GM12878 (cell line): ENCODE measurements at regions not wholly inside any gene's neighbourhood (a gene's known extent, or its start where the extent isn't known, plus 50 kb on each side); places are given as distances from the start of the nearest gene placed in this dataset.

Experiments used
- BMI1 ChIP-seq: fragments of 450-650 bp; IDR thresholded peaks from 2 replicates; pipeline ENCODE4 v1.6.1; 2016; ENCODE audit warnings: mild to moderate bottlenecking, moderate library complexity, borderline replicate concordance
- CUX1 ChIP-seq: IDR thresholded peaks from 2 replicates; pipeline ENCODE4 v1.6.1; 2012; ENCODE audit warnings: improper control_type of control experiment, low read depth, low read length; ENCODE audit not compliant: insufficient replicate concordance
- IRF3 ChIP-seq: fragments of 450-650 bp; IDR thresholded peaks from 2 replicates; pipeline ENCODE4 v1.6.1; 2014; ENCODE audit warnings: mild to moderate bottlenecking
- NR2F1 ChIP-seq: fragments of 450-650 bp; conservative IDR thresholded peaks from 2 replicates; pipeline ENCODE4 v1.6.1; 2017; ENCODE audit warnings: mild to moderate bottlenecking
- RAD21 ChIP-seq: IDR thresholded peaks from 2 replicates; pipeline ENCODE4 v1.6.1; 2011; ENCODE audit warnings: mild to moderate bottlenecking, low read depth, low read length, moderate library complexity; ENCODE audit not compliant: insufficient read depth
- SMARCA5 ChIP-seq: fragments of 450-650 bp; IDR thresholded peaks from 2 replicates; pipeline ENCODE4 v1.6.1; 2017; ENCODE audit warnings: mild to moderate bottlenecking
- SRF ChIP-seq, 2 experiments: IDR thresholded peaks; 2 replicates each; pipeline ENCODE4 v1.6.1; 2011; ENCODE audit warnings: low read depth in 2 of 2, low read length in 2 of 2, mild to moderate bottlenecking in 1 of 2, moderate library complexity in 1 of 2
- TBL1XR1 ChIP-seq: IDR thresholded peaks from 2 replicates; pipeline ENCODE4 v1.6.1; 2012; ENCODE audit warnings: low read depth, low read length, improper control_type of control experiment
- ZNF207 ChIP-seq: fragments of 450-650 bp; IDR thresholded peaks from 2 replicates; pipeline ENCODE4 v1.6.1; 2014; ENCODE audit warnings: antibody characterized with exemption, mild to moderate bottlenecking, borderline replicate concordance
- TF ChIP-seq, protein P1 (sequence below): fragments of 450-650 bp; formaldehyde crosslinking; IDR thresholded peaks from 2 replicates; pipeline ENCODE4 v1.4.0; 2020; ENCODE audit warnings: mild to moderate bottlenecking, moderate library complexity
- TF ChIP-seq, protein P2 (sequence below): fragments of 450-650 bp; conservative IDR thresholded peaks from 2 replicates; pipeline ENCODE4 v1.6.1; 2017; ENCODE audit warnings: mild to moderate bottlenecking, moderate library complexity

DNA sequence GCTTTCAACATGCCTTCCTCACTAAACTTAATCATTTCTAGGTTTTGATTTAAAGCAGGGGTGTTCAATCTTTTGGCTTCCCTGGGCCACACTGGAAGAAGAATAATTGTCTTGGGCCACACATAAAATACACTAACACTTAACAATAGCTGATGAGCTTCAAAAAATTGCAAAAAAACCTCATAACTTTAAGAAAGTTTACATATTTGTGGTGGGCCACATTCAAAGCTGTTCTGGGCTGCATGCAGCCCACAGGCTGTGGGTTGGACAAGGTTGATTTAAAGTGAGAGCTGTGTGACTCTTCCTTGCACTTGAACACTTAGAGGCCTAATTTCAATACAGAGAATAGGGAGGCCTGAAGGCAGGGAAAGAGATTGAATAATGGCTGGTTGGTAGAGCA, 598.3 kb downstream of the EFNA5 start (continued):
- TF ChIP-seq CUX1, result no peak
- no peak for TF ChIP-seq BMI1
- TF ChIP-seq, protein P1, sequence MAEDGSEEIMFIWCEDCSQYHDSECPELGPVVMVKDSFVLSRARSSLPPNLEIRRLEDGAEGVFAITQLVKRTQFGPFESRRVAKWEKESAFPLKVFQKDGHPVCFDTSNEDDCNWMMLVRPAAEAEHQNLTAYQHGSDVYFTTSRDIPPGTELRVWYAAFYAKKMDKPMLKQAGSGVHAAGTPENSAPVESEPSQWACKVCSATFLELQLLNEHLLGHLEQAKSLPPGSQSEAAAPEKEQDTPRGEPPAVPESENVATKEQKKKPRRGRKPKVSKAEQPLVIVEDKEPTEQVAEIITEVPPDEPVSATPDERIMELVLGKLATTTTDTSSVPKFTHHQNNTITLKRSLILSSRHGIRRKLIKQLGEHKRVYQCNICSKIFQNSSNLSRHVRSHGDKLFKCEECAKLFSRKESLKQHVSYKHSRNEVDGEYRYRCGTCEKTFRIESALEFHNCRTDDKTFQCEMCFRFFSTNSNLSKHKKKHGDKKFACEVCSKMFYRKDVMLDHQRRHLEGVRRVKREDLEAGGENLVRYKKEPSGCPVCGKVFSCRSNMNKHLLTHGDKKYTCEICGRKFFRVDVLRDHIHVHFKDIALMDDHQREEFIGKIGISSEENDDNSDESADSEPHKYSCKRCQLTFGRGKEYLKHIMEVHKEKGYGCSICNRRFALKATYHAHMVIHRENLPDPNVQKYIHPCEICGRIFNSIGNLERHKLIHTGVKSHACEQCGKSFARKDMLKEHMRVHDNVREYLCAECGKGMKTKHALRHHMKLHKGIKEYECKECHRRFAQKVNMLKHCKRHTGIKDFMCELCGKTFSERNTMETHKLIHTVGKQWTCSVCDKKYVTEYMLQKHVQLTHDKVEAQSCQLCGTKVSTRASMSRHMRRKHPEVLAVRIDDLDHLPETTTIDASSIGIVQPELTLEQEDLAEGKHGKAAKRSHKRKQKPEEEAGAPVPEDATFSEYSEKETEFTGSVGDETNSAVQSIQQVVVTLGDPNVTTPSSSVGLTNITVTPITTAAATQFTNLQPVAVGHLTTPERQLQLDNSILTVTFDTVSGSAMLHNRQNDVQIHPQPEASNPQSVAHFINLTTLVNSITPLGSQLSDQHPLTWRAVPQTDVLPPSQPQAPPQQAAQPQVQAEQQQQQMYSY (CRISPR knock-in tag), result no peak
- no peak for TF ChIP-seq ZNF207
- no peak for TF ChIP-seq IRF3
- TF ChIP-seq NR2F1, result no peak
- no peak for TF ChIP-seq SRF (IDR thresholded peaks at IDR 0.05; ENCODE audit: low read depth in 2 of 2, low read length in 2 of 2)
- no peak for TF ChIP-seq TBL1XR1
- no peak for TF ChIP-seq SMARCA5
- TF ChIP-seq, protein P2, sequence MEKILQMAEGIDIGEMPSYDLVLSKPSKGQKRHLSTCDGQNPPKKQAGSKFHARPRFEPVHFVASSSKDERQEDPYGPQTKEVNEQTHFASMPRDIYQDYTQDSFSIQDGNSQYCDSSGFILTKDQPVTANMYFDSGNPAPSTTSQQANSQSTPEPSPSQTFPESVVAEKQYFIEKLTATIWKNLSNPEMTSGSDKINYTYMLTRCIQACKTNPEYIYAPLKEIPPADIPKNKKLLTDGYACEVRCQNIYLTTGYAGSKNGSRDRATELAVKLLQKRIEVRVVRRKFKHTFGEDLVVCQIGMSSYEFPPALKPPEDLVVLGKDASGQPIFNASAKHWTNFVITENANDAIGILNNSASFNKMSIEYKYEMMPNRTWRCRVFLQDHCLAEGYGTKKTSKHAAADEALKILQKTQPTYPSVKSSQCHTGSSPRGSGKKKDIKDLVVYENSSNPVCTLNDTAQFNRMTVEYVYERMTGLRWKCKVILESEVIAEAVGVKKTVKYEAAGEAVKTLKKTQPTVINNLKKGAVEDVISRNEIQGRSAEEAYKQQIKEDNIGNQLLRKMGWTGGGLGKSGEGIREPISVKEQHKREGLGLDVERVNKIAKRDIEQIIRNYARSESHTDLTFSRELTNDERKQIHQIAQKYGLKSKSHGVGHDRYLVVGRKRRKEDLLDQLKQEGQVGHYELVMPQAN, result no peak
- no peak for TF ChIP-seq RAD21
